ENCODE measurements at regions not wholly inside any gene's neighbourhood (a gene's known extent, or its start where the extent isn't known, plus 50 kb on each side); places are given as distances from the start of the nearest gene placed in this dataset.
"Not testable (repeated sequence)": the region's sequence is repeated elsewhere in the genome, so short reads cannot be mapped to it uniquely, and the experiment has no call there.

DNA sequence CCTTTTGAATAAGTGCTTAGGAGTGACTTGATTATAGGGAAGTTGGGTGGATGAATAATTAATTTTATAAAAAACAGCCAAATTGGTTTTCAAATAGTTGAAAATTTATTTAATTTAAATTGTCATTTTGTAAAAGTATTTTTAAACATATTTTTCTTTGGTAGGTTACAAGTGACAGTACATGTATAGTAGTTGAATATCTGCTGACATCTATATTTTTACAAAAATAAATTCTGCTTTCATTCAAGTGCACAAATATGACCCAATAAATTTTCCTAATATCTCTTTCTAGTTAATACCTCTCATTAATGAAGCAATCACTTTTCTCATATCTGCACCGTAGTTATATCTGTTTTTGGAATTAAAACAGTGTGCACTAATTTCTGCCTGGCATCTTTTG is 653.6 kb upstream of the TPTE start:
- H3K4me3 ChIP-seq; ATAC-seq; H3K27me3 ChIP-seq; H3K36me3 ChIP-seq; H3K4me1 ChIP-seq; intact Hi-C loops (cut with DNase I); H3K27ac ChIP-seq; DNase-seq: not testable (repeated sequence)
- peaks cover 0 to 70% (median 10%) of the 10 kb centered on the region in 11 donors for H3K9me3 ChIP-seq
- WGBS, 2 donors: 60 to 64% methylated on average over 1 of the region's 1 CpG

DNA sequence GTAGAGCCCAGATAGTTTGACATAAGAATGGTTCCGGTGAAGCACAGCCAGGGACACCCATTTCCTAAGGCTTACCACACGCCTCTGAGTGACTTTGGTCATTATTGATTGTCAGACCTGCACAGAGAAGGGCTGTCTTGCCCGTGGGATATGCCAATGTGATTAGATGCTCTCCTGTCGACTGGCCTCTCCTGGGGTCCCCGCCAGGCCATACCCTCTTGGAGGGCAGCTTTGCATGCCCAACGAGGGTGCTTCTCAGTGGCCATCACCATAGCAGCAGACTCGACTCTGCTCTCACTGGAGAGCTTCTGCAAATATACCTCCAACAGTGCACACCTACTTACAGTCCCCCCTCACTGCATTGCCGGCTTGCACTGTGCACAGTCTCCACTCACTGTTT is 648.3 kb upstream of the TPTE start:
- H3K4me1 ChIP-seq; intact Hi-C loops (cut with DNase I); H3K36me3 ChIP-seq; H3K4me3 ChIP-seq; H3K27me3 ChIP-seq; H3K27ac ChIP-seq; DNase-seq; ATAC-seq: not testable (repeated sequence)
- WGBS, 2 donors: 55% methylated on average over 8 of the region's 8 CpGs
- H3K9me3 ChIP-seq: peaks cover 0 to 56% (median 5%) of the 10 kb centered on the region in 11 donors

GRCh38 chr21:9874136-9874535 is 647.2 kb upstream of the TPTE start:
- DNase-seq; H3K27ac ChIP-seq; H3K27me3 ChIP-seq; ATAC-seq; H3K36me3 ChIP-seq; H3K4me3 ChIP-seq; intact Hi-C loops (cut with DNase I); H3K4me1 ChIP-seq: not testable (repeated sequence)
- 44 to 48% methylated on average over 5 of the region's 5 CpGs for WGBS, 2 donors
- peaks cover 0 to 60% (median 11%) of the 10 kb centered on the region in 11 donors for H3K9me3 ChIP-seq

DNA sequence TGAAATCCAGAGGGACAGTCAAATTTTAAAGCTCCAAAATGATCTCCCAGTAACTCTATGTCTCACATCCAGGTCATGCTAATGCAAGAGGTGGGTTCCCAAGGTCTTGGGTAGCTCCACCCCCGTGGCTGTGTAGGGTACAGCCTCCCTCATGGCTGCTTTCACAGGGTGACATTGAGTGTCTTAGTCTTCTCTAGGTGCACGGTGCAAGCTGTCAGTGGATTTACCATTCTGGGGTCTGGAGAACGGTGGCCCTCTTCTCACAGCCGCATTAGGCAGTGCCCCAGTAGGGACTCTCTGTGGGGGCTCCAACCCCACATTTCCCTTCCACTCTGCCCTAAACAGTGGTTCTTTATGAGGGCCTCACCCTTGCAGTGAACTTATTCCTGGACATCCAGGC is 640.0 kb upstream of the TPTE start:
- DNase-seq; H3K36me3 ChIP-seq; H3K27me3 ChIP-seq; intact Hi-C loops (cut with DNase I); ATAC-seq; H3K4me1 ChIP-seq; H3K4me3 ChIP-seq; H3K27ac ChIP-seq: not testable (repeated sequence)
- 48 to 52% methylated on average over 4 of the region's 4 CpGs for WGBS, 2 donors
- H3K9me3 ChIP-seq: peaks cover 0 to 65% (median 10%) of the 10 kb centered on the region in 11 donors

GRCh38 chr21:9883047-9883446 is 638.3 kb upstream of the TPTE start:
- intact Hi-C loops (cut with DNase I); H3K27me3 ChIP-seq; H3K27ac ChIP-seq; H3K36me3 ChIP-seq; DNase-seq; H3K4me3 ChIP-seq; H3K4me1 ChIP-seq: not testable (repeated sequence)
- WGBS, 2 donors: 18 to 24% methylated on average over 2 of the region's 2 CpGs
- peak in 1 of 8 donors; percentile 59 for ATAC-seq
- H3K9me3 ChIP-seq: peaks cover 0 to 50% (median 10%) of the 10 kb centered on the region in 11 donors

- intact Hi-C loops (cut with DNase I); DNase-seq; ATAC-seq; H3K36me3 ChIP-seq; H3K27ac ChIP-seq; H3K4me1 ChIP-seq; H3K4me3 ChIP-seq; H3K27me3 ChIP-seq: not testable (repeated sequence)
- 47 to 52% methylated on average over 2 of the region's 2 CpGs for WGBS, 2 donors
- peaks cover 0 to 46% (median 3%) of the 10 kb centered on the region in 11 donors for H3K9me3 ChIP-seq
These were observed 637.7 kb upstream of the TPTE start for GRCh38 chr21:9883571-9884282.

DNA sequence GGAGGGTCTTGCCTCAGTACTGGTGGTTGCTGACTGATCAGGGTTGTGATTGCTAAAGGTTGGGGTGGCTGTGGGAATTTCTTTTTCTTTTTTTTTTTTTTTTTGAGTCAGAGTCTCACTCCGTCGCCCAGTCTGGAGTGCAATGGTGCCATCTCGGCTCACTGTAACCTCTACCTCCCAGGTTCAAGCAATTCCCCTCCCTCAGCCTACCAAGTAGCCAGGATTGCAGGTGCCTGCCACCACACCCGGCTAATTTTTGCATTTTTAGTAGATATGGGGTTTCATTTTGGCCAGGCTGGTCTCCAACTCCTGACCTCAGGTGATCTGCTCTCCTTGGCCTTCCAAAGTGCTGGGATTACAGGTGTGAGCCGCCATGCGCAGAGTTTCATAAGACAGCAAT is 632.9 kb upstream of the TPTE start:
- intact Hi-C loops (cut with DNase I); ATAC-seq: not testable (repeated sequence)
- 51 to 56% methylated on average over 6 of the region's 6 CpGs for WGBS, 2 donors

GRCh38 chr21:9903579-9903978 is 617.8 kb upstream of the TPTE start:
- H3K4me1 ChIP-seq; DNase-seq; H3K27ac ChIP-seq; intact Hi-C loops (cut with DNase I); H3K4me3 ChIP-seq; ATAC-seq; H3K27me3 ChIP-seq; H3K36me3 ChIP-seq: not testable (repeated sequence)
- peaks cover 0 to 39% (median 0%) of the 10 kb centered on the region in 11 donors for H3K9me3 ChIP-seq
- 48 to 50% methylated on average over 3 of the region's 3 CpGs for WGBS, 2 donors

More for the DNA sequence above, 632.9 kb upstream of the TPTE start:
- peaks cover 0 to 29% (median 0%) of the 10 kb centered on the region in 11 donors for H3K9me3 ChIP-seq
- H3K4me3 ChIP-seq, H3K27me3 ChIP-seq, DNase-seq, H3K4me1 ChIP-seq, H3K27ac ChIP-seq, H3K36me3 ChIP-seq: not testable (repeated sequence)

- H3K36me3 ChIP-seq; H3K27me3 ChIP-seq; intact Hi-C loops (cut with DNase I); H3K4me3 ChIP-seq; ATAC-seq; H3K4me1 ChIP-seq; H3K27ac ChIP-seq; DNase-seq: not testable (repeated sequence)
- peaks cover 0 to 48% (median 0%) of the 10 kb centered on the region in 11 donors for H3K9me3 ChIP-seq
- 34 to 39% methylated on average over 5 of the region's 5 CpGs for WGBS, 2 donors
These were observed 607.2 kb upstream of the TPTE start for GRCh38 chr21:9914135-9914534.

GRCh38 chr21:9919446-9919845 is 601.9 kb upstream of the TPTE start:
- ATAC-seq; H3K27me3 ChIP-seq; H3K36me3 ChIP-seq; H3K27ac ChIP-seq; H3K4me1 ChIP-seq; intact Hi-C loops (cut with DNase I); H3K4me3 ChIP-seq; DNase-seq: not testable (repeated sequence)
- peaks cover 0 to 33% (median 0%) of the 10 kb centered on the region in 11 donors for H3K9me3 ChIP-seq
- WGBS, 2 donors: 31% methylated on average over 1 of the region's 1 CpG

- H3K4me1 ChIP-seq; DNase-seq; H3K27ac ChIP-seq; intact Hi-C loops (cut with DNase I); ATAC-seq; H3K27me3 ChIP-seq; H3K36me3 ChIP-seq; H3K4me3 ChIP-seq: not testable (repeated sequence)
- 62% methylated on average over 7 of the region's 7 CpGs for WGBS, 2 donors
- peaks cover 0 to 80% (median 28%) of the 10 kb centered on the region in 11 donors for H3K9me3 ChIP-seq
These were observed 577.7 kb upstream of the TPTE start for GRCh38 chr21:9943639-9944038.

GRCh38 chr21:9946057-9946456 is 575.3 kb upstream of the TPTE start:
- H3K36me3 ChIP-seq; H3K4me3 ChIP-seq; H3K27ac ChIP-seq; intact Hi-C loops (cut with DNase I); ATAC-seq; DNase-seq; H3K4me1 ChIP-seq; H3K27me3 ChIP-seq: not testable (repeated sequence)
- H3K9me3 ChIP-seq: peaks cover 0 to 88% (median 31%) of the 10 kb centered on the region in 11 donors
- WGBS, 2 donors: 8 to 14% methylated on average over 1 of the region's 1 CpG

Data from heart right ventricle (tissue), 16 donors.